ENCODE measurements at regions not wholly inside any gene's neighbourhood (a gene's known extent, or its start where the extent isn't known, plus 50 kb on each side); places are given as distances from the start of the nearest gene placed in this dataset.

GRCh38 chr11:97107604-97108003 is 717.8 kb downstream of the JRKL start (continued):
- TF ChIP-seq GTF3C2 (IDR thresholded peaks at IDR 0.05; ENCODE audit: borderline replicate concordance, extremely low read depth, insufficient read length), result no peak
- TF ChIP-seq CUX1 (CRISPR knock-in tag; IDR thresholded peaks at IDR 0.05), result no peak
- TF ChIP-seq CBX5 (IDR thresholded peaks at IDR 0.05; ENCODE audit: borderline replicate concordance, low read depth), result no peak
- TF ChIP-seq SMAD4 (CRISPR knock-in tag; conservative IDR thresholded peaks at IDR 0.05), result no peak

Measured in K562 (cell line).